ENCODE measurements at regions not wholly inside any gene's neighbourhood (a gene's known extent, or its start where the extent isn't known, plus 50 kb on each side); places are given as distances from the start of the nearest gene placed in this dataset.

- TF ChIP-seq REST (IDR thresholded peaks at IDR 0.05; ENCODE audit: unreplicated experiment) (no peak), ETS1 (IDR thresholded peaks at IDR 0.05) (no peak), NANOG (IDR thresholded peaks at IDR 0.05; ENCODE audit: borderline replicate concordance) (no peak), ZNF114 (CRISPR knock-in tag; IDR thresholded peaks at IDR 0.05) (no peak)
Observed at GRCh38 chr2:154577390-154577789, 121.1 kb upstream of the KCNJ3 start (continued).

GRCh38 chr2:154580767-154581166 lies 117.7 kb upstream of the KCNJ3 start:
- Mint-ChIP-seq H3K9me3 (peaks cover 2% of the 10 kb centered on the region; the same call in 2 of the 3 replicates), H3K4me3 (no peak overlapping the region), H3K36me3 (ENCODE audit: low read depth) (peaks cover 2% of the 10 kb centered on the region; the same call in 2 of the 3 replicates), H3K27me3 (ENCODE audit: insufficient read depth, low read depth, poor library complexity) (no peaks in the 10 kb centered on the region), H3K27ac (no peak overlapping the region), H3K4me1 (peaks cover 36% of the 10 kb centered on the region)
- H3K9me2 ChIP-seq (ENCODE audit: insufficient read depth): no peaks in the 10 kb centered on the region
- H4K20me1 ChIP-seq (replicated peaks; ENCODE audit: insufficient read depth): no peaks in the 10 kb centered on the region
- H3K36me3 ChIP-seq (ENCODE audit: insufficient read depth): no peaks in the 10 kb centered on the region
- H3K4me1 ChIP-seq (ENCODE audit: insufficient read depth): peaks cover 19% of the 10 kb centered on the region; the same call in 1 of the 2 replicates
- no peak overlapping the region for H3K4me3 ChIP-seq
- ATAC-seq (no peak), DNase-seq (ENCODE audit: low spot score) (no peak)
- H2AFZ ChIP-seq: no peak overlapping the region
- no peak overlapping the region for H3K27ac ChIP-seq (ENCODE audit: low read depth)
- no peaks in the 10 kb centered on the region for H3K27me3 ChIP-seq (ENCODE audit: insufficient read depth)
- no peaks in the 10 kb centered on the region for H3K79me2 ChIP-seq (replicated peaks; ENCODE audit: insufficient read depth)
- H3K4me2 ChIP-seq: no peak overlapping the region
- H3F3A ChIP-seq (replicated peaks; ENCODE audit: low read depth): no peaks in the 10 kb centered on the region
- no peak for TF ChIP-seq EZH2phosphoT487 (IDR thresholded peaks at IDR 0.05; ENCODE audit: unreplicated experiment)
- TF ChIP-seq CREB1 (CRISPR knock-in tag; IDR thresholded peaks at IDR 0.05; ENCODE audit: low read depth): no peak
- no peak for TF ChIP-seq REST (IDR thresholded peaks at IDR 0.05; ENCODE audit: unreplicated experiment)
- no peak for TF ChIP-seq ZNF462 (CRISPR knock-in tag; IDR thresholded peaks at IDR 0.05)
- no peak for TF ChIP-seq ZNF114 (CRISPR knock-in tag; IDR thresholded peaks at IDR 0.05)
- no peak for TF ChIP-seq EZH2 (IDR thresholded peaks at IDR 0.05; ENCODE audit: low read depth, unreplicated experiment)
- no peak for TF ChIP-seq ZNF331 (CRISPR knock-in tag; IDR thresholded peaks at IDR 0.05; ENCODE audit: low read depth)
